HFFc6 (cell line): ENCODE measurements at regions not wholly inside any gene's neighbourhood (a gene's known extent, or its start where the extent isn't known, plus 50 kb on each side); places are given as distances from the start of the nearest gene placed in this dataset.

Source experiments
- DNase-seq: peaks from one replicate; pipeline ENCODE4 v3.0.0-alpha.2; 2018
- H3K27ac Mint-ChIP-seq: 2 replicates; pipeline ENCODE4 v1.8.0; 2020; ENCODE audit warnings: mild to moderate bottlenecking, mixed read lengths
- H3K27me3 Mint-ChIP-seq: 2 replicates; pipeline ENCODE4 v1.8.0; 2021; ENCODE audit warnings: mild to moderate bottlenecking, moderate library complexity, mixed read lengths; ENCODE audit not compliant: insufficient read depth
- H3K36me3 Mint-ChIP-seq: 2 replicates; pipeline ENCODE4 v1.8.0; 2021; ENCODE audit warnings: low read depth, mixed read lengths
- H3K4me1 Mint-ChIP-seq: 2 replicates; pipeline ENCODE4 v1.8.0; 2020; ENCODE audit warnings: low read depth, mixed read lengths
- H3K4me3 Mint-ChIP-seq: 2 replicates; pipeline ENCODE4 v1.8.0; 2020; ENCODE audit warnings: mild to moderate bottlenecking, moderate library complexity, mixed read lengths
- H3K9me3 Mint-ChIP-seq: 2 replicates; pipeline ENCODE4 v1.8.0; 2020; ENCODE audit warnings: mild to moderate bottlenecking, mixed read lengths
- CTCF ChIP-seq: fragments of 200-600 bp; sonication (generic); IDR thresholded peaks from 2 replicates; pipeline ENCODE4 v1.5.0; 2021; ENCODE audit warnings: antibody characterized with exemption, mild to moderate bottlenecking

GRCh38 chr2:103219398-103219797 lies 457.6 kb downstream of the TMEM182 start:
- H3K4me3 Mint-ChIP-seq: no peak overlapping the region
- DNase-seq: no peak
- H3K9me3 Mint-ChIP-seq: peaks cover 27% of the 10 kb centered on the region
- H3K27ac Mint-ChIP-seq: no peak overlapping the region
- H3K36me3 Mint-ChIP-seq: peaks cover 3% of the 10 kb centered on the region; the same call in 1 of the 2 replicates
- no peaks in the 10 kb centered on the region for H3K27me3 Mint-ChIP-seq
- TF ChIP-seq CTCF: no peak
- no peaks in the 10 kb centered on the region for H3K4me1 Mint-ChIP-seq

GRCh38 chr2:103222969-103223368 lies 461.1 kb downstream of the TMEM182 start:
- Mint-ChIP-seq H3K4me3 (no peak overlapping the region), H3K27me3 (no peaks in the 10 kb centered on the region), H3K27ac (no peak overlapping the region), H3K36me3 (peaks cover 3% of the 10 kb centered on the region; the same call in 1 of the 2 replicates), H3K4me1 (no peaks in the 10 kb centered on the region), H3K9me3 (peaks cover 31% of the 10 kb centered on the region)
- TF ChIP-seq CTCF: no peak
- DNase-seq: no peak

- no peak overlapping the region for H3K27ac Mint-ChIP-seq
- H3K4me1 Mint-ChIP-seq: no peaks in the 10 kb centered on the region
- TF ChIP-seq CTCF: no peak
- H3K36me3 Mint-ChIP-seq: 0 out of 2 replicates have a peak, but pooled peaks cover 4% of the 10 kb centered on the region
- no peaks in the 10 kb centered on the region for H3K27me3 Mint-ChIP-seq
- no peak for DNase-seq
- peaks cover 37% of the 10 kb centered on the region for H3K9me3 Mint-ChIP-seq
- H3K4me3 Mint-ChIP-seq: no peak overlapping the region
Measured at GRCh38 chr2:103230796-103231195, 469.0 kb downstream of the TMEM182 start.

GRCh38 chr2:103232865-103233264 lies 471.0 kb downstream of the TMEM182 start:
- DNase-seq: no peak
- Mint-ChIP-seq H3K4me3 (no peak overlapping the region), H3K4me1 (no peaks in the 10 kb centered on the region), H3K36me3 (0 out of 2 replicates have a peak, but pooled peaks cover 4% of the 10 kb centered on the region), H3K27ac (no peak overlapping the region), H3K27me3 (no peaks in the 10 kb centered on the region), H3K9me3 (peaks cover 36% of the 10 kb centered on the region)
- no peak for TF ChIP-seq CTCF

GRCh38 chr2:103233691-103234090 lies 471.9 kb downstream of the TMEM182 start:
- TF ChIP-seq CTCF: no peak
- H3K4me3 Mint-ChIP-seq: no peak overlapping the region
- DNase-seq: no peak
- no peak overlapping the region for H3K27ac Mint-ChIP-seq
- peaks cover 44% of the 10 kb centered on the region for H3K9me3 Mint-ChIP-seq
- no peaks in the 10 kb centered on the region for H3K27me3 Mint-ChIP-seq
- H3K36me3 Mint-ChIP-seq: 0 out of 2 replicates have a peak, but pooled peaks cover 4% of the 10 kb centered on the region
- H3K4me1 Mint-ChIP-seq: no peaks in the 10 kb centered on the region

GRCh38 chr2:103235283-103235682 lies 473.5 kb downstream of the TMEM182 start:
- no peaks in the 10 kb centered on the region for H3K36me3 Mint-ChIP-seq
- peaks cover 37% of the 10 kb centered on the region for H3K9me3 Mint-ChIP-seq
- H3K27me3 Mint-ChIP-seq: peaks cover 2% of the 10 kb centered on the region; the same call in 1 of the 2 replicates
- TF ChIP-seq CTCF: no peak
- DNase-seq: no peak
- no peak overlapping the region for H3K4me3 Mint-ChIP-seq
- no peak overlapping the region for H3K27ac Mint-ChIP-seq
- H3K4me1 Mint-ChIP-seq: no peaks in the 10 kb centered on the region
